GM18861 (cell line): ENCODE measurements at regions not wholly inside any gene's neighbourhood (a gene's known extent, or its start where the extent isn't known, plus 50 kb on each side); places are given as distances from the start of the nearest gene placed in this dataset.

Experiments used
- ATAC-seq: cut with Tn5 transposase; IDR thresholded peaks from one replicate; pipeline ENCODE4 v1.9.1; 2021; ENCODE audit not compliant: unreplicated experiment

- no peak for ATAC-seq
Observed at GRCh38 chr14:34219661-34220377, 242.2 kb downstream of the SPTSSA start.

GRCh38 chr14:34218881-34219280 is 243.2 kb downstream of the SPTSSA start:
- ATAC-seq: no peak

GRCh38 chr14:34214961-34215360 is 247.1 kb downstream of the SPTSSA start:
- ATAC-seq: no peak

GRCh38 chr14:34213332-34213731 is 248.7 kb downstream of the SPTSSA start:
- ATAC-seq: no peak

GRCh38 chr14:34212172-34212929 is 249.7 kb downstream of the SPTSSA start:
- no peak for ATAC-seq

- ATAC-seq: peak; percentile 86
Observed at GRCh38 chr14:34211732-34212131, 250.3 kb downstream of the SPTSSA start.

- no peak for ATAC-seq
Observed at GRCh38 chr14:34208532-34208931, 253.5 kb downstream of the SPTSSA start.

GRCh38 chr14:34205799-34206198 is 254.9 kb upstream of the EGLN3 start:
- no peak for ATAC-seq

GRCh38 chr14:34204774-34205173 is 253.9 kb upstream of the EGLN3 start:
- ATAC-seq: no peak

- ATAC-seq: no peak
Observed at GRCh38 chr14:34203251-34203722, 252.4 kb upstream of the EGLN3 start.

GRCh38 chr14:34201909-34202637 is 251.2 kb upstream of the EGLN3 start:
- no peak for ATAC-seq

GRCh38 chr14:34199585-34199984 is 248.7 kb upstream of the EGLN3 start:
- ATAC-seq: no peak

- ATAC-seq: no peak
Observed at GRCh38 chr14:34198096-34198495, 247.2 kb upstream of the EGLN3 start.

GRCh38 chr14:34195964-34196363 is 245.1 kb upstream of the EGLN3 start:
- no peak for ATAC-seq

- no peak for ATAC-seq
Observed at GRCh38 chr14:34190717-34191116, 239.8 kb upstream of the EGLN3 start.

- no peak for ATAC-seq
Observed at GRCh38 chr14:34189866-34190265, 239.0 kb upstream of the EGLN3 start.

GRCh38 chr14:34187519-34188044 is 236.7 kb upstream of the EGLN3 start:
- ATAC-seq: no peak

- ATAC-seq: no peak
Observed at GRCh38 chr14:34187061-34187460, 236.2 kb upstream of the EGLN3 start.

- ATAC-seq: no peak
Observed at GRCh38 chr14:34184126-34184525, 233.3 kb upstream of the EGLN3 start.

GRCh38 chr14:34183478-34183877 is 232.6 kb upstream of the EGLN3 start:
- ATAC-seq: no peak

GRCh38 chr14:34181338-34181737 is 230.5 kb upstream of the EGLN3 start:
- no peak for ATAC-seq
